Kidney (tissue), 13 donors: ENCODE measurements at regions not wholly inside any gene's neighbourhood (a gene's known extent, or its start where the extent isn't known, plus 50 kb on each side); places are given as distances from the start of the nearest gene placed in this dataset.

Experiments
- DNase-seq, 5 donors: peaks; one replicate each; pipeline ENCODE4 v3.0.0-alpha.2; 2013 to 2020
- FAIRE-seq: peaks from 2 replicates; lab custom pipeline; 2012; peaks lifted over from hg19 to GRCh38; lab: Jason Lieb, UNC
- H3K27ac ChIP-seq, 2 donors: one replicate each; pipeline ENCODE4 v1.7.0; 2013; ENCODE audit warnings: low read depth in 2 of 2, low read length in 2 of 2, inconsistent platforms in 1 of 2
- H3K27me3 ChIP-seq: one replicate; pipeline ENCODE4 v1.7.1; 2013; ENCODE audit warnings: low read length, inconsistent platforms; ENCODE audit not compliant: control insufficient read depth, insufficient read depth
- H3K36me3 ChIP-seq, 3 donors: one replicate each; pipeline versions ENCODE4 v1.7.0 to v1.7.1; 2013; ENCODE audit warnings: low read length in 3 of 3, control low read depth in 1 of 3, inconsistent platforms in 1 of 3; ENCODE audit not compliant: insufficient read depth in 3 of 3, control insufficient read depth in 2 of 3
- H3K4me1 ChIP-seq, 3 donors: one replicate each; pipeline versions ENCODE4 v1.7.0 to v1.7.1; 2013; ENCODE audit warnings: low read length in 3 of 3, inconsistent platforms in 1 of 3, low read depth in 1 of 3; ENCODE audit not compliant: control insufficient read depth in 2 of 3, insufficient read depth in 2 of 3
- H3K4me3 ChIP-seq, 3 donors: one replicate each; pipeline versions ENCODE4 v1.7.0 to v1.8.1; 2013; ENCODE audit warnings: low read length in 3 of 3, control low read depth in 1 of 3, inconsistent platforms in 1 of 3
- H3K9ac ChIP-seq, 3 donors: one replicate each; pipeline versions ENCODE4 v1.7.0 to v1.7.1; 2013; ENCODE audit warnings: low read length in 3 of 3, control low read depth in 1 of 3, inconsistent platforms in 1 of 3
- H3K9me3 ChIP-seq, 3 donors: one replicate each; pipeline versions ENCODE4 v1.7.0 to v1.7.1; 2013; ENCODE audit warnings: low read length in 3 of 3, control low read depth in 1 of 3, inconsistent platforms in 1 of 3; ENCODE audit not compliant: control insufficient read depth in 2 of 3, insufficient read depth in 1 of 3
- intact Hi-C: fragments of 100-400 bp; cut with DNase I; formaldehyde crosslinking; loops from one replicate; pipeline ENCODE4 v1.11.1; 2022
- TF ChIP-seq, protein P1 (sequence below): IDR thresholded peaks from 3 replicates; pipeline ENCODE4 v1.5.1; 2012; ENCODE audit warnings: mild to moderate bottlenecking, moderate library complexity, borderline replicate concordance; ENCODE audit not compliant: insufficient read depth; ENCODE audit errors: extremely low read depth
- donor health status: control.
- donor health status: control.
- donor health status: control.
- donor health status: control.
- donor health status: control.
- donor health status: DM: yes; HTN: yes; CAD: no.
- donor health status: Normal renal cell carcinoma (clear cell type).

DNA sequence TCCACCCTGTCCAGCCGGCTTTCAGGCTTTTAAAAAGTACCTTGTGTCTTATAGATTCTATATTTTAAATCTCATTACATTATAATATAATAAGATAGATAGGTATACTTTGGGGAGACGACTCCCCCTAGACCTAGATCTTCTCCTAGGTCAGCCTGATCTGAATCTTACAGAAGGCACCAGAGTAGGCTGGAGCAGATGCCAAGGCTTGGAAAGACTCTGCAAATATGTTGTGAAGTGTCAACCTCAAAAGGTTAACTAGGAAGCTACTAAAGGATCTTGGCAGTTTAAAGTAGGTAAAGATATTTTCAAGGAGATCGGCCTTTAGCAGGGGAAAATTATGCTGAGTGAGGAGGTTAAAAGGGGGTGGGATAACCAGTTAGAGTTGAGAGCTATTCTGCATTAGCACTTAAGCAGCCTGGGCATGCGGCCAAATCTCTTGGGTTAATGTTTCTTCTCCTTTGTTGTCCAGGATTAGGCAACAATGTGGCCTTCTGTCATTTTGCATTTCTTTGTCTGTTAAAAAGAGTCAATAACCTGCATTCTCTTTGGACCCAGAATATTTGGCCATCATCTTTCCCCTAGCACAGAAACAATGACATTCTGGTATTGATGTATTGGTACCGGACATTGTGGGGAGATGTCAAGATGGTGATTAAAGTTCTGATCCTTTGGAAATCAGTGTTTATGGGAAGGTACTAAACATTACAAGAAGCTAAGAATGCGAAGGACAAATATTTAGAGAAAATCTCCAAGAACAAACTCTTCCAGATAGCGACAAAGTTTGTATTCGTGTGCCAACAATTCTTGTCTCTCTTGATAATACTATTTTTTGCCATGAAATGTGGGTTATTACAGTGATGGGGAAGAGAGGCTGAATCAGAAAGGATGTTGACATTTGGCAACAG is 51.2 kb upstream of the DHX40 start:
- Histone ChIP-seq H3K4me1 (peaks cover 3 to 7% (median 4%) of the 10 kb centered on the region in 3 donors), H3K27me3 (no peaks in the 10 kb centered on the region), H3K36me3 (no peaks in the 10 kb centered on the region), H3K9me3 (no peaks in the 10 kb centered on the region), H3K4me3 (no peak overlapping the region), H3K27ac (no peak overlapping the region), H3K9ac (no peak overlapping the region)
- TF ChIP-seq, protein P1, sequence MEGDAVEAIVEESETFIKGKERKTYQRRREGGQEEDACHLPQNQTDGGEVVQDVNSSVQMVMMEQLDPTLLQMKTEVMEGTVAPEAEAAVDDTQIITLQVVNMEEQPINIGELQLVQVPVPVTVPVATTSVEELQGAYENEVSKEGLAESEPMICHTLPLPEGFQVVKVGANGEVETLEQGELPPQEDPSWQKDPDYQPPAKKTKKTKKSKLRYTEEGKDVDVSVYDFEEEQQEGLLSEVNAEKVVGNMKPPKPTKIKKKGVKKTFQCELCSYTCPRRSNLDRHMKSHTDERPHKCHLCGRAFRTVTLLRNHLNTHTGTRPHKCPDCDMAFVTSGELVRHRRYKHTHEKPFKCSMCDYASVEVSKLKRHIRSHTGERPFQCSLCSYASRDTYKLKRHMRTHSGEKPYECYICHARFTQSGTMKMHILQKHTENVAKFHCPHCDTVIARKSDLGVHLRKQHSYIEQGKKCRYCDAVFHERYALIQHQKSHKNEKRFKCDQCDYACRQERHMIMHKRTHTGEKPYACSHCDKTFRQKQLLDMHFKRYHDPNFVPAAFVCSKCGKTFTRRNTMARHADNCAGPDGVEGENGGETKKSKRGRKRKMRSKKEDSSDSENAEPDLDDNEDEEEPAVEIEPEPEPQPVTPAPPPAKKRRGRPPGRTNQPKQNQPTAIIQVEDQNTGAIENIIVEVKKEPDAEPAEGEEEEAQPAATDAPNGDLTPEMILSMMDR, result no peak
- peak; percentile 64 to 94 (median 89) for DNase-seq
- intact Hi-C loops, result no loop called here
- FAIRE-seq, result peak; percentile 94
